CD4-positive, alpha-beta memory T cell (primary cell): ENCODE measurements at regions not wholly inside any gene's neighbourhood (a gene's known extent, or its start where the extent isn't known, plus 50 kb on each side); places are given as distances from the start of the nearest gene placed in this dataset.

Source experiments
- CTCF ChIA-PET: fragments of 350-600 bp; sonication (Branson Sonifier 250); formaldehyde crosslinking; loops from one replicate; lab custom pipeline; 2021; ENCODE audit warnings: inconsistent platforms; ENCODE audit not compliant: partially characterized antibody; lab: Charles Lee
- POLR2A ChIA-PET: fragments of 350-600 bp; sonication (Branson Sonifier 250); formaldehyde crosslinking; loops from one replicate; lab custom pipeline; 2021; ENCODE audit not compliant: partially characterized antibody; lab: Charles Lee
- DNase-seq, 5 donors: peaks; one replicate each; pipeline versions ENCODE4 v3.0.0 to v3.0.0-alpha.2; 2020 to 2022; ENCODE audit warnings: mixed read lengths in 1 of 5
- H3K27ac ChIP-seq: one replicate; pipeline ENCODE4 v1.7.0; 2013; ENCODE audit warnings: low read depth, low read length
- H3K27me3 ChIP-seq: 2 replicates; pipeline ENCODE4 v1.7.0; 2013; ENCODE audit warnings: mild to moderate bottlenecking, low read length, moderate library complexity; ENCODE audit not compliant: insufficient read depth
- H3K36me3 ChIP-seq: 2 replicates; pipeline ENCODE4 v1.7.0; 2013; ENCODE audit warnings: mild to moderate bottlenecking, low read length, moderate library complexity; ENCODE audit not compliant: insufficient read depth
- H3K4me1 ChIP-seq: 2 replicates; pipeline ENCODE4 v1.7.0; 2013; ENCODE audit warnings: mild to moderate bottlenecking, low read length, moderate library complexity; ENCODE audit not compliant: insufficient read depth
- H3K4me3 ChIP-seq, 2 donors: one replicate each; pipeline ENCODE4 v1.7.0; 2013; ENCODE audit warnings: low read length in 2 of 2, mild to moderate bottlenecking in 1 of 2
- H3K9me3 ChIP-seq, 2 donors: one replicate each; pipeline ENCODE4 v1.7.0; 2013; ENCODE audit warnings: low read length in 2 of 2, control low read depth in 1 of 2; ENCODE audit not compliant: control insufficient read depth in 1 of 2
- H3K27ac Mint-ChIP-seq, 7 donors: one replicate each; pipeline ENCODE4 v1.8.0; 2020 to 2021; ENCODE audit warnings: mixed read lengths in 7 of 7, mild to moderate bottlenecking in 6 of 7, inconsistent platforms in 3 of 7, moderate library complexity in 3 of 7
- H3K27me3 Mint-ChIP-seq, 2 donors: one replicate each; pipeline ENCODE4 v1.8.0; 2020 to 2021; ENCODE audit warnings: mixed read lengths in 2 of 2
- H3K36me3 Mint-ChIP-seq, 2 donors: one replicate each; pipeline ENCODE4 v1.8.0; 2020 to 2021; ENCODE audit warnings: mixed read lengths in 2 of 2, inconsistent platforms in 1 of 2, mild to moderate bottlenecking in 1 of 2
- H3K4me1 Mint-ChIP-seq, 4 donors: one replicate each; pipeline ENCODE4 v1.8.0; 2020 to 2021; ENCODE audit warnings: mixed read lengths in 4 of 4, mild to moderate bottlenecking in 1 of 4
- H3K4me3 Mint-ChIP-seq, 8 donors: one replicate each; pipeline ENCODE4 v1.8.0; 2020 to 2021; ENCODE audit warnings: mixed read lengths in 8 of 8, mild to moderate bottlenecking in 7 of 8, moderate library complexity in 6 of 8, inconsistent platforms in 3 of 8
- H3K9me3 Mint-ChIP-seq, 8 donors: one replicate each; pipeline ENCODE4 v1.8.0; 2020 to 2021; ENCODE audit warnings: mixed read lengths in 8 of 8, mild to moderate bottlenecking in 5 of 8, inconsistent platforms in 3 of 8, moderate library complexity in 1 of 8
- intact Hi-C: fragments of 100-400 bp; cut with micrococcal nuclease; formaldehyde crosslinking; loops from one replicate; pipeline ENCODE4 v1.15.1; 2023

- Mint-ChIP-seq H3K4me3 (no peak overlapping the region), H3K9me3 (peaks cover 0 to 25% (median 14%) of the 10 kb centered on the region in 8 donors), H3K4me1 (no peaks in the 10 kb centered on the region), H3K27ac (no peak overlapping the region), H3K27me3 (no peaks in the 10 kb centered on the region), H3K36me3 (no peaks in the 10 kb centered on the region)
- Histone ChIP-seq H3K9me3 (peaks cover 0 to 3% of the 10 kb centered on the region in 2 donors), H3K4me1 (no peaks in the 10 kb centered on the region), H3K36me3 (no peaks in the 10 kb centered on the region), H3K27ac (no peak overlapping the region), H3K4me3 (no peak overlapping the region), H3K27me3 (no peaks in the 10 kb centered on the region)
- intact Hi-C loops: no loop called here
- CTCF ChIA-PET: no interaction called here
- POLR2A ChIA-PET: no interaction called here
- DNase-seq: no peak
These were observed 932.8 kb upstream of the POU3F3 start for GRCh38 chr2:103921161-103921560.

- H3K4me1 ChIP-seq: no peaks in the 10 kb centered on the region
- no peak overlapping the region for H3K4me3 Mint-ChIP-seq
- ChIA-PET CTCF (no interaction called here), POLR2A (no interaction called here)
- peaks cover 0 to 38% (median 15%) of the 10 kb centered on the region in 8 donors for H3K9me3 Mint-ChIP-seq
- H3K27ac Mint-ChIP-seq: no peak overlapping the region
- no peaks in the 10 kb centered on the region for H3K27me3 Mint-ChIP-seq
- intact Hi-C loops: no loop called here
- H3K36me3 ChIP-seq: no peaks in the 10 kb centered on the region
- no peak overlapping the region for H3K4me3 ChIP-seq
- no peak for DNase-seq
- H3K27me3 ChIP-seq: no peaks in the 10 kb centered on the region
- no peaks in the 10 kb centered on the region for H3K36me3 Mint-ChIP-seq
- H3K4me1 Mint-ChIP-seq: no peaks in the 10 kb centered on the region
- H3K27ac ChIP-seq: no peak overlapping the region
- no peaks in the 10 kb centered on the region for H3K9me3 ChIP-seq
These were observed 911.7 kb upstream of the POU3F3 start for GRCh38 chr2:103942199-103942598.

GRCh38 chr2:103945083-103945482 lies 908.8 kb upstream of the POU3F3 start:
- Histone ChIP-seq H3K4me3 (no peak overlapping the region), H3K4me1 (no peaks in the 10 kb centered on the region), H3K9me3 (no peaks in the 10 kb centered on the region), H3K27ac (no peak overlapping the region), H3K27me3 (no peaks in the 10 kb centered on the region), H3K36me3 (no peaks in the 10 kb centered on the region)
- Mint-ChIP-seq H3K4me1 (no peaks in the 10 kb centered on the region), H3K4me3 (no peak overlapping the region), H3K27me3 (no peaks in the 10 kb centered on the region), H3K36me3 (no peaks in the 10 kb centered on the region), H3K27ac (no peak overlapping the region), H3K9me3 (peaks cover 0 to 35% (median 13%) of the 10 kb centered on the region in 8 donors)
- DNase-seq: no peak
- POLR2A ChIA-PET: no interaction called here
- intact Hi-C loops: no loop called here
- CTCF ChIA-PET: no interaction called here

- Mint-ChIP-seq H3K36me3 (no peaks in the 10 kb centered on the region), H3K4me3 (no peak overlapping the region), H3K9me3 (peaks cover 0 to 19% (median 6%) of the 10 kb centered on the region in 8 donors), H3K4me1 (no peaks in the 10 kb centered on the region), H3K27ac (no peak overlapping the region), H3K27me3 (no peaks in the 10 kb centered on the region)
- DNase-seq: no peak
- ChIA-PET POLR2A (no interaction called here), CTCF (no interaction called here)
- H3K4me1 ChIP-seq: no peaks in the 10 kb centered on the region
- H3K27me3 ChIP-seq: no peaks in the 10 kb centered on the region
- H3K27ac ChIP-seq: no peak overlapping the region
- no peaks in the 10 kb centered on the region for H3K36me3 ChIP-seq
- no peaks in the 10 kb centered on the region for H3K9me3 ChIP-seq
- H3K4me3 ChIP-seq: no peak overlapping the region
- intact Hi-C loops: no loop called here
These were observed 894.5 kb upstream of the POU3F3 start for GRCh38 chr2:103959174-103960128.

DNA sequence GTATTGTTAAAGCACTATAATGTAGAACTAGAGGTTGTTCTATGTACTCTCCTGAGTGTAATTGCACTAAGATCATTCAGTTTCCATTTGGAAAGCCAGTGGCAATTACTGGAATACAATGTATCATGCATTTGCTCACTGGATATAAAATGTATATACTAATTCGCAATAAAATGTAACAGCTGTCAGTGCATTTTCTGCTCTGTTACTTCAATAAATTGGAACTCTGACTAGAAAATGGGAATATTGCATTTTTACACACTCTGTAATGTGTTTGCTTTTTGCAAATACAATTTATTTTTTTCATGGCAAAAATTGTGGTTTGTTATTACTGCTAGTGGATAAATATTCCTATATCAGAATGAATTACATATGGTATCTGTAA lies 893.8 kb upstream of the POU3F3 start:
- no peak overlapping the region for H3K27ac ChIP-seq
- no peak for DNase-seq
- Mint-ChIP-seq H3K9me3 (peaks cover 0 to 19% (median 7%) of the 10 kb centered on the region in 8 donors), H3K27me3 (no peaks in the 10 kb centered on the region), H3K4me1 (no peaks in the 10 kb centered on the region), H3K27ac (no peak overlapping the region), H3K36me3 (no peaks in the 10 kb centered on the region), H3K4me3 (no peak overlapping the region)
- H3K36me3 ChIP-seq: no peaks in the 10 kb centered on the region
- no peaks in the 10 kb centered on the region for H3K27me3 ChIP-seq
- H3K4me3 ChIP-seq: no peak overlapping the region
- no peaks in the 10 kb centered on the region for H3K9me3 ChIP-seq
- ChIA-PET POLR2A (no interaction called here), CTCF (no interaction called here)
- H3K4me1 ChIP-seq: no peaks in the 10 kb centered on the region
- intact Hi-C loops: no loop called here

- Mint-ChIP-seq H3K27me3 (no peaks in the 10 kb centered on the region), H3K4me3 (no peak overlapping the region), H3K27ac (no peak overlapping the region), H3K4me1 (no peaks in the 10 kb centered on the region), H3K9me3 (peaks cover 0 to 19% (median 8%) of the 10 kb centered on the region in 8 donors), H3K36me3 (no peaks in the 10 kb centered on the region)
- Histone ChIP-seq H3K4me3 (no peak overlapping the region), H3K36me3 (no peaks in the 10 kb centered on the region), H3K9me3 (no peaks in the 10 kb centered on the region), H3K27ac (no peak overlapping the region), H3K27me3 (no peaks in the 10 kb centered on the region), H3K4me1 (no peaks in the 10 kb centered on the region)
- ChIA-PET POLR2A (no interaction called here), CTCF (no interaction called here)
- intact Hi-C loops: no loop called here
- no peak for DNase-seq
These were observed 893.0 kb upstream of the POU3F3 start for GRCh38 chr2:103960951-103961350.

DNA sequence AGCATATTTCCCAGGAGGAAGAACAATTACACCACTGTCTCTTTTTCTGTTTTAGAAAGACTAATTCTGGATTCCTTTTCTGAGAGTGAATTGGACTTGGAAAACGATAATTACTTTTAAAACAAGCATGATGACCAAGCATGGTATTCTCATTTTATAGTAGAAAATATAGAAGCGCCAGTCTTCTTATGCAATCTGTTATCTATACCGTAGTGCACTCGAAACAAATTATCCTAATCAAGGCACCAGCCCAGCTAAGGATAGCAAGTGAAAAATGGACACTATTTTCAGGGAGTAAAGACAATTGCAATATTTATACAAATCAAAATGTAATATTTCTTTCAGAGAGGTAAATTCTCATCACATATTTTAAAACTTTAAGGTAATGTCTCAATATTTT lies 892.1 kb upstream of the POU3F3 start:
- Mint-ChIP-seq H3K36me3 (no peaks in the 10 kb centered on the region), H3K4me1 (no peaks in the 10 kb centered on the region), H3K27me3 (no peaks in the 10 kb centered on the region), H3K9me3 (peaks cover 0 to 18% (median 6%) of the 10 kb centered on the region in 8 donors), H3K4me3 (no peak overlapping the region), H3K27ac (no peak overlapping the region)
- H3K27ac ChIP-seq: no peak overlapping the region
- intact Hi-C loops: no loop called here
- H3K9me3 ChIP-seq: no peaks in the 10 kb centered on the region
- CTCF ChIA-PET: no interaction called here
- DNase-seq: no peak
- H3K4me3 ChIP-seq: no peak overlapping the region
- no peaks in the 10 kb centered on the region for H3K36me3 ChIP-seq
- no peaks in the 10 kb centered on the region for H3K4me1 ChIP-seq
- POLR2A ChIA-PET: no interaction called here
- H3K27me3 ChIP-seq: no peaks in the 10 kb centered on the region
